Glutamatergic neuron (in vitro differentiated cells): ENCODE measurements at regions not wholly inside any gene's neighbourhood (a gene's known extent, or its start where the extent isn't known, plus 50 kb on each side); places are given as distances from the start of the nearest gene placed in this dataset.
A peak's percentile ranks its signal among the peaks of the same experiment; 100 is the strongest.
"Not testable (repeated sequence)": the region's sequence is repeated elsewhere in the genome, so short reads cannot be mapped to it uniquely, and the experiment has no call there.

Experiments used
- DNase-seq: peaks from one replicate; pipeline ENCODE4 v3.0.0; 2022
- H3K27ac Mint-ChIP-seq: one replicate; pipeline ENCODE4 v1.8.0; 2020; ENCODE audit warnings: mild to moderate bottlenecking, mixed read lengths, inconsistent platforms; ENCODE audit not compliant: unreplicated experiment
- H3K27me3 Mint-ChIP-seq: one replicate; pipeline ENCODE4 v1.8.0; 2020; ENCODE audit warnings: mild to moderate bottlenecking, moderate library complexity, mixed read lengths, inconsistent platforms; ENCODE audit not compliant: unreplicated experiment
- H3K36me3 Mint-ChIP-seq: one replicate; pipeline ENCODE4 v1.8.0; 2020; ENCODE audit warnings: mild to moderate bottlenecking, mixed read lengths, inconsistent platforms; ENCODE audit not compliant: unreplicated experiment
- H3K4me1 Mint-ChIP-seq: one replicate; pipeline ENCODE4 v1.8.0; 2020; ENCODE audit warnings: mild to moderate bottlenecking, low read depth, mixed read lengths, inconsistent platforms; ENCODE audit not compliant: unreplicated experiment
- H3K4me3 Mint-ChIP-seq: one replicate; pipeline ENCODE4 v1.8.0; 2020; ENCODE audit warnings: mild to moderate bottlenecking, mixed read lengths, inconsistent platforms; ENCODE audit not compliant: unreplicated experiment
- H3K9me3 Mint-ChIP-seq: one replicate; pipeline ENCODE4 v1.8.0; 2020; ENCODE audit warnings: mild to moderate bottlenecking, moderate library complexity, mixed read lengths, inconsistent platforms; ENCODE audit not compliant: unreplicated experiment
- TF ChIP-seq, protein P1 (sequence below): fragments of 200-600 bp; sonication (generic); IDR thresholded peaks from one replicate; pipeline ENCODE4 v1.5.0; 2021; ENCODE audit not compliant: partially characterized antibody, unreplicated experiment

- no peaks in the 10 kb centered on the region for H3K36me3 Mint-ChIP-seq
- H3K4me1 Mint-ChIP-seq = peaks cover 14% of the 10 kb centered on the region
- DNase-seq = no peak
- TF ChIP-seq, protein P1, sequence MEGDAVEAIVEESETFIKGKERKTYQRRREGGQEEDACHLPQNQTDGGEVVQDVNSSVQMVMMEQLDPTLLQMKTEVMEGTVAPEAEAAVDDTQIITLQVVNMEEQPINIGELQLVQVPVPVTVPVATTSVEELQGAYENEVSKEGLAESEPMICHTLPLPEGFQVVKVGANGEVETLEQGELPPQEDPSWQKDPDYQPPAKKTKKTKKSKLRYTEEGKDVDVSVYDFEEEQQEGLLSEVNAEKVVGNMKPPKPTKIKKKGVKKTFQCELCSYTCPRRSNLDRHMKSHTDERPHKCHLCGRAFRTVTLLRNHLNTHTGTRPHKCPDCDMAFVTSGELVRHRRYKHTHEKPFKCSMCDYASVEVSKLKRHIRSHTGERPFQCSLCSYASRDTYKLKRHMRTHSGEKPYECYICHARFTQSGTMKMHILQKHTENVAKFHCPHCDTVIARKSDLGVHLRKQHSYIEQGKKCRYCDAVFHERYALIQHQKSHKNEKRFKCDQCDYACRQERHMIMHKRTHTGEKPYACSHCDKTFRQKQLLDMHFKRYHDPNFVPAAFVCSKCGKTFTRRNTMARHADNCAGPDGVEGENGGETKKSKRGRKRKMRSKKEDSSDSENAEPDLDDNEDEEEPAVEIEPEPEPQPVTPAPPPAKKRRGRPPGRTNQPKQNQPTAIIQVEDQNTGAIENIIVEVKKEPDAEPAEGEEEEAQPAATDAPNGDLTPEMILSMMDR = no peak
- H3K9me3 Mint-ChIP-seq = peaks cover 2% of the 10 kb centered on the region
- H3K4me3 Mint-ChIP-seq = no peak overlapping the region
- H3K27me3 Mint-ChIP-seq = no peaks in the 10 kb centered on the region
- H3K27ac Mint-ChIP-seq = no peak overlapping the region
These were observed 160.6 kb downstream of the SEC23IP start for GRCh38 chr10:120052964-120053702.

- not testable (repeated sequence) for H3K27me3 Mint-ChIP-seq, H3K9me3 Mint-ChIP-seq, H3K27ac Mint-ChIP-seq, H3K4me3 Mint-ChIP-seq, H3K36me3 Mint-ChIP-seq, DNase-seq, H3K4me1 Mint-ChIP-seq
These were observed 167.3 kb downstream of the SEC23IP start for GRCh38 chr10:120059790-120060189.

DNA sequence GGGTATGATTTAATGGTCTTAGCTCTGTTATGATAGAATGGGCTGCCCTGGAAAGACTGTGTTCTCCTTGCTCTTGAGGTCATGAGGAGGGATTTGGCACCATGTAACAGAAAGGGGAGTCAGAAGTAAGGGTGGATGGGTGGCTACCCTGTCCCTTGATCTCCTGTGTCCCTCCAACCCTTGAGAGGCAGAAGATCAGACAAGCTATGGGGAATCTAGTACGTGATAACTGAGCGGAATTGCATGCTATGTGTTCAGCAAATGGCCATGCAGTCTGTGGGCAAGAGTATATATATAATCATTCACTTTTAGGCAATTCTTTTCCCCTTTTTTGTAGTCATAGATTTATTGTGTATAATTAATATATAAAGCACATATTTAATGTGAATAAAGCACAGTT lies 174.9 kb downstream of the SEC23IP start:
- Mint-ChIP-seq H3K9me3 (no peaks in the 10 kb centered on the region), H3K36me3 (peaks cover 15% of the 10 kb centered on the region), H3K27ac (no peak overlapping the region), H3K4me3 (no peak overlapping the region), H3K27me3 (peaks cover 2% of the 10 kb centered on the region), H3K4me1 (no peaks in the 10 kb centered on the region)
- no peak for DNase-seq
- TF ChIP-seq, protein P1 = no peak

- Mint-ChIP-seq H3K4me3 (no peak overlapping the region), H3K27me3 (peaks cover 2% of the 10 kb centered on the region), H3K36me3 (peaks cover 15% of the 10 kb centered on the region), H3K4me1 (no peaks in the 10 kb centered on the region), H3K27ac (no peak overlapping the region), H3K9me3 (no peaks in the 10 kb centered on the region)
- no peak for DNase-seq
- TF ChIP-seq, protein P1 = no peak
These were observed 177.2 kb downstream of the SEC23IP start for GRCh38 chr10:120069700-120070099.

GRCh38 chr10:120075349-120075748 lies 182.8 kb downstream of the SEC23IP start:
- H3K4me3 Mint-ChIP-seq = no peak overlapping the region
- peaks cover 25% of the 10 kb centered on the region for H3K4me1 Mint-ChIP-seq
- DNase-seq = no peak
- H3K9me3 Mint-ChIP-seq = peaks cover 4% of the 10 kb centered on the region
- TF ChIP-seq, protein P1 = no peak
- peak overlapping the region; percentile 90 for H3K27ac Mint-ChIP-seq
- H3K36me3 Mint-ChIP-seq = no peaks in the 10 kb centered on the region
- H3K27me3 Mint-ChIP-seq = peaks cover 5% of the 10 kb centered on the region
